ENCODE measurements at regions not wholly inside any gene's neighbourhood (a gene's known extent, or its start where the extent isn't known, plus 50 kb on each side); places are given as distances from the start of the nearest gene placed in this dataset.

DNA sequence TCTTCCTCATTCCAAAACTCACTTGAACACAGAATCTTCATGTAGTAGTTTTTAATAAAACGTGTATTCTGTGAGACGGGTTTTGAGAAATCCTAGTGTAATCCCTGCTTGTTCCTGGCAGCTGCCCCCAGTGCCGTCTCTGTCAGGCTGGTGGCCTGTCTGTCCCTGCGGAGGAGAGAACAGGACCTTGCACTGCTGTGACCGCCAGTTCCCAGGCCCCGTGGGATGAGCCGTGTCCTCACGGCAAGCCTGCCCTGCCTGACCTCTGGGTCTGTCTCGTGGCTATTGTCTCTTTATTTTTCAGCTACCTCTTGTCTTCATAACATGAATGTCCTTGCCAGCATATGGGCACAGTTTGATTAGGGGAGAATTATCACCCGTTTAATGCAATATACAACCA is 535.5 kb upstream of the B3GAT1 start (continued):
- no peak for TF ChIP-seq SP2 (CRISPR knock-in tag; IDR thresholded peaks at IDR 0.05)
- no peak for TF ChIP-seq ZNF343 (CRISPR knock-in tag; IDR thresholded peaks at IDR 0.05)
- no peak for TF ChIP-seq SSRP1 (CRISPR knock-in tag; IDR thresholded peaks at IDR 0.05)
- TF ChIP-seq, protein P1, sequence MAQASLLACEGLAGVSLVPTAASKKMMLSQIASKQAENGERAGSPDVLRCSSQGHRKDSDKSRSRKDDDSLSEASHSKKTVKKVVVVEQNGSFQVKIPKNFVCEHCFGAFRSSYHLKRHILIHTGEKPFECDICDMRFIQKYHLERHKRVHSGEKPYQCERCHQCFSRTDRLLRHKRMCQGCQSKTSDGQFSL (CRISPR knock-in tag; IDR thresholded peaks at IDR 0.05) = no peak
- TF ChIP-seq ZBTB20 (CRISPR knock-in tag; IDR thresholded peaks at IDR 0.05; ENCODE audit: borderline replicate concordance, low read depth) = no peak
- TF ChIP-seq HNRNPH1 (optimal IDR thresholded peaks at IDR 0.05; ENCODE audit: low read depth, low read length) = no peak
- no peak for TF ChIP-seq RXRA (CRISPR knock-in tag; IDR thresholded peaks at IDR 0.05)
- TF ChIP-seq MAFK (conservative IDR thresholded peaks at IDR 0.05 in 1 of 2, IDR thresholded peaks at IDR 0.05 in 1 of 2; ENCODE audit: low read length in 2 of 2) = no peak

DNA sequence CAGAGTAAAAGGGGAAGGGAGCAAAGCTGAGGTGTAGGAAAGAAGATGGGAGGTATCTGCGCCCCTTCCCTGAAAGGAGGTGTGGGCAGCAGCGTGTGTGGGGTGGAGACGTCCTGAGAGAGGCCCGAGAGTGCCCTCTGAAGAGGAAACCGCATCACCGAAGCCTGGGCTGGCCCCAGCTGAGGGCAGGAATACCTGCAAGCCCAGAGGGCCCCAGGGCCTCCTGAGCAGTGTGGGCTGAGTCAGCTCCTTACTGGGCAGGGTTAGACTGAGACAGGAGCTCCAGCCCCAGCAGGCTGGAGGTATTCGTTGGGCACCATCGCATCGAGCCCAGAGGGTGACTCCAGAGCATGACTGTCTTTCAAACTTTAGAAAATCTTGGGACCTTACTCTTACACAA is 534.0 kb upstream of the B3GAT1 start:
- Histone ChIP-seq H3K36me3 (replicated peaks in 1 of 2; ENCODE audit: control insufficient read depth in 1 of 2, insufficient read depth in 2 of 2, low read length in 2 of 2) (no peaks in the 10 kb centered on the region), H3K4me2 (ENCODE audit: low read depth, low read length) (no peak overlapping the region), H2AFZ (ENCODE audit: low read length) (no peak overlapping the region), H4K20me1 (ENCODE audit: insufficient read depth, low read length) (no peaks in the 10 kb centered on the region), H3K4me1 (ENCODE audit: insufficient read depth, low read length) (no peaks in the 10 kb centered on the region), H3K79me2 (ENCODE audit: insufficient read depth, low read length) (no peaks in the 10 kb centered on the region), H3K27me3 (ENCODE audit: control insufficient read depth in 1 of 2, insufficient read depth in 2 of 2, low read length in 2 of 2) (no peaks in the 10 kb centered on the region), H3K9ac (ENCODE audit: insufficient read depth, low read depth, low read length) (no peak overlapping the region), H3K9me3 (ENCODE audit: low read length) (no peaks in the 10 kb centered on the region), H3K27ac (ENCODE audit: extremely low read length, insufficient read depth, low read length) (no peak overlapping the region), H3K4me3 (replicated peaks in 1 of 3; ENCODE audit: insufficient read depth in 1 of 3, low read depth in 2 of 3, low read length in 3 of 3) (no peak overlapping the region)
- in situ Hi-C loops (cut with HindIII; ENCODE audit: extremely low pct_ligation_motif_present, low pct_unique_long_range_greater_than_20kb) = no loop called here
- CTCF ChIA-PET (ENCODE audit: low intra/inter-chr PET ratio, low total read pairs) = no interaction called here
- FAIRE-seq = no peak
- WGBS (ENCODE audit: low lambda C conversion rate) = 23% methylated on average over 8 of the region's 9 CpGs
- DNase-seq (ENCODE audit: low spot score) = no peak
- POLR2A ChIA-PET = no interaction called here
- BruUV-seq (replicated peaks) = no TSS peak
- no peak for ATAC-seq
- intact Hi-C loops (cut with micrococcal nuclease; ENCODE audit: unreplicated experiment) = no loop called here
- TF ChIP-seq HMG20B (CRISPR knock-in tag; conservative IDR thresholded peaks at IDR 0.05) = no peak

DNA sequence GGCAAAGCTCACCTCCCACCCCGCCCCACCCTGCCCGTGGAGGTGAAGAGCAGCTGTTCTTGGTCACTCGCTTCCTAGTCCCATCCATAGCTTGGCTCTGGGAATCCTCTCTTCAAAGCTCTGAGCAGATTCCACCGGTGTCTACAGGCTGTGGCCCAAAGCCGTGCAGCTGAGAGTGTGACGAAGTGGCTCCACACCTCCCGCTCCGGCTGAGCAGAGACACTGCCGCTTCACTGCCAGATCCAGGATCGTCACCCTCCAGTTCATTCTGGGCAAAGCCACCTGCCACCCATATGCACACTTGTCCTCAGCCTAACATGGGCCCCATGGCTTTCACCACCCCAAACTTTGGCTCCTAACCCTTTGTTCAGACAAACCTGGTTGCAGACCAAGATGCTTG is 532.9 kb upstream of the B3GAT1 start:
- Histone ChIP-seq H3K36me3 (replicated peaks in 1 of 2; ENCODE audit: control insufficient read depth in 1 of 2, insufficient read depth in 2 of 2, low read length in 2 of 2) (no peaks in the 10 kb centered on the region), H3K4me2 (ENCODE audit: low read depth, low read length) (no peak overlapping the region), H3K79me2 (ENCODE audit: insufficient read depth, low read length) (no peaks in the 10 kb centered on the region), H3K9ac (ENCODE audit: insufficient read depth, low read depth, low read length) (no peak overlapping the region), H3K4me1 (ENCODE audit: insufficient read depth, low read length) (no peaks in the 10 kb centered on the region), H2AFZ (ENCODE audit: low read length) (no peak overlapping the region), H3K4me3 (replicated peaks in 1 of 3; ENCODE audit: insufficient read depth in 1 of 3, low read depth in 2 of 3, low read length in 3 of 3) (no peak overlapping the region), H4K20me1 (ENCODE audit: insufficient read depth, low read length) (no peaks in the 10 kb centered on the region), H3K27me3 (ENCODE audit: control insufficient read depth in 1 of 2, insufficient read depth in 2 of 2, low read length in 2 of 2) (no peaks in the 10 kb centered on the region), H3K27ac (ENCODE audit: extremely low read length, insufficient read depth, low read length) (no peak overlapping the region), H3K9me3 (ENCODE audit: low read length) (no peaks in the 10 kb centered on the region)
- in situ Hi-C loops (cut with HindIII; ENCODE audit: extremely low pct_ligation_motif_present, low pct_unique_long_range_greater_than_20kb) (no loop called here), intact Hi-C loops (cut with micrococcal nuclease; ENCODE audit: unreplicated experiment) (loop anchor here (5.0 kb wide), 1 partner anchor 78 kb away; no protein-coding TSS in a partner anchor)
- WGBS (ENCODE audit: low lambda C conversion rate) = 44% methylated on average over 6 of the region's 10 CpGs
- FAIRE-seq = no peak
- ChIA-PET CTCF (ENCODE audit: low intra/inter-chr PET ratio, low total read pairs) (no interaction called here), POLR2A (no interaction called here)
- DNase-seq (ENCODE audit: low spot score) = no peak
- ATAC-seq = no peak
- BruUV-seq (replicated peaks) = no TSS peak
- TF ChIP-seq SMYD3 (CRISPR knock-in tag; IDR thresholded peaks at IDR 0.05) (no peak), U2AF1 (optimal IDR thresholded peaks at IDR 0.05; ENCODE audit: low read depth, low read length) (no peak), ZNF496 (CRISPR knock-in tag; IDR thresholded peaks at IDR 0.05; ENCODE audit: insufficient replicate concordance) (no peak), ZNF564 (CRISPR knock-in tag; IDR thresholded peaks at IDR 0.05) (no peak), ZNF7 (CRISPR knock-in tag; IDR thresholded peaks at IDR 0.05) (no peak), SRF (IDR thresholded peaks at IDR 0.05; ENCODE audit: low read depth, low read length) (no peak), MIXL1 (CRISPR knock-in tag; IDR thresholded peaks at IDR 0.05) (no peak), TEAD2 (CRISPR knock-in tag; IDR thresholded peaks at IDR 0.05) (no peak)
- TF ChIP-seq, protein P2, sequence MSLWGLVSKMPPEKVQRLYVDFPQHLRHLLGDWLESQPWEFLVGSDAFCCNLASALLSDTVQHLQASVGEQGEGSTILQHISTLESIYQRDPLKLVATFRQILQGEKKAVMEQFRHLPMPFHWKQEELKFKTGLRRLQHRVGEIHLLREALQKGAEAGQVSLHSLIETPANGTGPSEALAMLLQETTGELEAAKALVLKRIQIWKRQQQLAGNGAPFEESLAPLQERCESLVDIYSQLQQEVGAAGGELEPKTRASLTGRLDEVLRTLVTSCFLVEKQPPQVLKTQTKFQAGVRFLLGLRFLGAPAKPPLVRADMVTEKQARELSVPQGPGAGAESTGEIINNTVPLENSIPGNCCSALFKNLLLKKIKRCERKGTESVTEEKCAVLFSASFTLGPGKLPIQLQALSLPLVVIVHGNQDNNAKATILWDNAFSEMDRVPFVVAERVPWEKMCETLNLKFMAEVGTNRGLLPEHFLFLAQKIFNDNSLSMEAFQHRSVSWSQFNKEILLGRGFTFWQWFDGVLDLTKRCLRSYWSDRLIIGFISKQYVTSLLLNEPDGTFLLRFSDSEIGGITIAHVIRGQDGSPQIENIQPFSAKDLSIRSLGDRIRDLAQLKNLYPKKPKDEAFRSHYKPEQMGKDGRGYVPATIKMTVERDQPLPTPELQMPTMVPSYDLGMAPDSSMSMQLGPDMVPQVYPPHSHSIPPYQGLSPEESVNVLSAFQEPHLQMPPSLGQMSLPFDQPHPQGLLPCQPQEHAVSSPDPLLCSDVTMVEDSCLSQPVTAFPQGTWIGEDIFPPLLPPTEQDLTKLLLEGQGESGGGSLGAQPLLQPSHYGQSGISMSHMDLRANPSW (CRISPR knock-in tag; IDR thresholded peaks at IDR 0.05; ENCODE audit: borderline replicate concordance) = no peak
